GM23338 (cell line): ENCODE measurements at regions not wholly inside any gene's neighbourhood (a gene's known extent, or its start where the extent isn't known, plus 50 kb on each side); places are given as distances from the start of the nearest gene placed in this dataset.

Experiments
- ATAC-seq: fragments of 200-7000 bp; cut with Tn5 transposase; 3 replicates; pipeline ENCODE4 v1.9.1; 2020
- DNase-seq: peaks from one replicate; pipeline ENCODE4 v3.0.0-alpha.2; 2015; ENCODE audit warnings: low spot score
- H2AFZ ChIP-seq: fragments of 200-600 bp; sonication (generic); 2 replicates; pipeline ENCODE4 v1.8.0; 2016; ENCODE audit warnings: antibody characterized with exemption, mild to moderate bottlenecking, moderate library complexity
- H3F3A ChIP-seq: fragments of 200-600 bp; sonication (generic); replicated peaks from 2 replicates; pipeline ENCODE4 v1.8.0; 2017; ENCODE audit warnings: antibody characterized with exemption, mixed run types, low read depth
- H3K27ac ChIP-seq: fragments of 200-600 bp; sonication (generic); 2 replicates; pipeline ENCODE4 v1.6.1; 2016; ENCODE audit warnings: low read depth
- H3K27me3 ChIP-seq: fragments of 200-600 bp; sonication (generic); 2 replicates; pipeline ENCODE4 v1.8.0; 2016; ENCODE audit warnings: mild to moderate bottlenecking, mixed run types, moderate library complexity; ENCODE audit not compliant: insufficient read depth
- H3K36me3 ChIP-seq: fragments of 200-600 bp; sonication (generic); 2 replicates; pipeline ENCODE4 v1.8.0; 2016; ENCODE audit warnings: mild to moderate bottlenecking; ENCODE audit not compliant: insufficient read depth
- H3K4me1 ChIP-seq: fragments of 200-600 bp; sonication (generic); 2 replicates; pipeline ENCODE4 v1.8.0; 2016; ENCODE audit warnings: mild to moderate bottlenecking, moderate library complexity; ENCODE audit not compliant: insufficient read depth
- H3K4me2 ChIP-seq: fragments of 200-600 bp; sonication (generic); 2 replicates; pipeline ENCODE4 v1.7.1; 2017; ENCODE audit warnings: mixed run types
- H3K4me3 ChIP-seq: fragments of 200-600 bp; sonication (generic); 2 replicates; pipeline ENCODE4 v1.6.1; 2016; ENCODE audit warnings: mixed run types
- H3K79me2 ChIP-seq: fragments of 200-600 bp; sonication (generic); replicated peaks from 2 replicates; pipeline ENCODE4 v1.8.0; 2017; ENCODE audit warnings: mild to moderate bottlenecking; ENCODE audit not compliant: insufficient read depth
- H3K9me2 ChIP-seq: fragments of 200-600 bp; sonication (generic); 2 replicates; pipeline ENCODE4 v1.8.0; 2017; ENCODE audit not compliant: insufficient read depth
- H4K20me1 ChIP-seq: fragments of 200-600 bp; sonication (generic); replicated peaks from 2 replicates; pipeline ENCODE4 v1.8.0; 2017; ENCODE audit warnings: mild to moderate bottlenecking; ENCODE audit not compliant: insufficient read depth
- H3K27ac Mint-ChIP-seq: 2 replicates; pipeline ENCODE4 v1.8.0; 2020; ENCODE audit warnings: inconsistent platforms, mild to moderate bottlenecking, moderate library complexity, mixed read lengths
- H3K27me3 Mint-ChIP-seq: 3 replicates; pipeline ENCODE4 v1.8.0; 2022; ENCODE audit warnings: low read depth, mild to moderate bottlenecking, moderate library complexity, mixed read lengths, inconsistent platforms; ENCODE audit not compliant: insufficient read depth, poor library complexity
- H3K36me3 Mint-ChIP-seq: 3 replicates; pipeline ENCODE4 v1.8.0; 2021; ENCODE audit warnings: low read depth, mild to moderate bottlenecking, inconsistent platforms, moderate library complexity, mixed read lengths
- H3K4me1 Mint-ChIP-seq: 3 replicates; pipeline ENCODE4 v1.8.0; 2020; ENCODE audit warnings: mild to moderate bottlenecking, inconsistent platforms, mixed read lengths
- H3K4me3 Mint-ChIP-seq: 3 replicates; pipeline ENCODE4 v1.8.0; 2021; ENCODE audit warnings: moderate library complexity, mild to moderate bottlenecking, inconsistent platforms, mixed read lengths
- H3K9me3 Mint-ChIP-seq: 3 replicates; pipeline ENCODE4 v1.8.0; 2020; ENCODE audit warnings: moderate library complexity, mild to moderate bottlenecking, inconsistent platforms, mixed read lengths
- CREB1 ChIP-seq: fragments of 250-450 bp; sonication (Bioruptor Pico); IDR thresholded peaks from 2 replicates; pipeline ENCODE4 v1.5.0; 2020; ENCODE audit warnings: low read depth, mild to moderate bottlenecking, moderate library complexity
- CTCF ChIP-seq, 2 experiments: fragments of 200-600 bp in 1 of 2; sonication (generic) in 1 of 2; conservative IDR thresholded peaks; 2 replicates each; pipeline versions ENCODE4 v1.5.1 to v1.6.1; 2016 to 2017; ENCODE audit warnings: antibody characterized with exemption in 2 of 2, low read depth in 2 of 2, mild to moderate bottlenecking in 2 of 2, moderate library complexity in 1 of 2
- ETS1 ChIP-seq: IDR thresholded peaks from 2 replicates; pipeline ENCODE4 v1.6.1; 2016; ENCODE audit warnings: antibody characterized with exemption
- EZH2 ChIP-seq: fragments of 200-600 bp; sonication (generic); IDR thresholded peaks from one replicate; pipeline ENCODE4 v1.8.0; 2017; ENCODE audit warnings: antibody characterized with exemption, mild to moderate bottlenecking, low read depth; ENCODE audit not compliant: unreplicated experiment
- EZH2phosphoT487 ChIP-seq: fragments of 200-600 bp; sonication (generic); IDR thresholded peaks from one replicate; pipeline ENCODE4 v1.8.1; 2018; ENCODE audit warnings: antibody characterized with exemption; ENCODE audit not compliant: unreplicated experiment
- JUNB ChIP-seq: IDR thresholded peaks from one replicate; pipeline ENCODE4 v1.6.1; 2016; ENCODE audit warnings: antibody characterized with exemption; ENCODE audit not compliant: unreplicated experiment
- NANOG ChIP-seq: IDR thresholded peaks from 2 replicates; pipeline ENCODE4 v1.6.1; 2016; ENCODE audit warnings: antibody characterized with exemption, borderline replicate concordance
- POLR2AphosphoS5 ChIP-seq: IDR thresholded peaks from 2 replicates; pipeline ENCODE4 v1.6.1; 2016; ENCODE audit warnings: antibody characterized with exemption, low read depth
- STAT1 ChIP-seq: IDR thresholded peaks from one replicate; pipeline ENCODE4 v1.6.1; 2016; ENCODE audit warnings: antibody characterized with exemption; ENCODE audit not compliant: unreplicated experiment
- ZNF114 ChIP-seq: fragments of 250-450 bp; sonication (Bioruptor Pico); IDR thresholded peaks from 2 replicates; pipeline ENCODE4 v1.5.0; 2020; ENCODE audit warnings: mild to moderate bottlenecking, moderate library complexity
- ZNF462 ChIP-seq: fragments of 250-450 bp; sonication (Bioruptor Pico); IDR thresholded peaks from 2 replicates; pipeline ENCODE4 v1.5.0; 2020; ENCODE audit warnings: mild to moderate bottlenecking, moderate library complexity

GRCh38 chr12:94783862-94784261 lies 133.5 kb upstream of the TMCC3 start (continued):
- TF ChIP-seq ZNF114 (CRISPR knock-in tag) = no peak
- TF ChIP-seq POLR2AphosphoS5 = no peak
- TF ChIP-seq CREB1 (CRISPR knock-in tag) = no peak
- TF ChIP-seq JUNB = no peak
- TF ChIP-seq EZH2 = no peak
- no peak for TF ChIP-seq NANOG
- no peak for TF ChIP-seq CTCF (conservative IDR thresholded peaks at IDR 0.05; ENCODE audit: low read depth in 2 of 2)

- Histone ChIP-seq H3K36me3 (no peaks in the 10 kb centered on the region), H2AFZ (no peak overlapping the region), H3K4me2 (no peak overlapping the region), H3F3A (no peaks in the 10 kb centered on the region), H3K4me3 (no peak overlapping the region), H3K79me2 (no peaks in the 10 kb centered on the region), H3K27ac (no peak overlapping the region), H3K9me2 (no peaks in the 10 kb centered on the region), H3K27me3 (no peaks in the 10 kb centered on the region), H3K4me1 (no peaks in the 10 kb centered on the region), H4K20me1 (no peaks in the 10 kb centered on the region)
- Mint-ChIP-seq H3K27me3 (peaks cover 1% of the 10 kb centered on the region), H3K4me3 (no peak overlapping the region), H3K4me1 (peaks cover 6% of the 10 kb centered on the region; the same call in 2 of the 3 replicates), H3K9me3 (no peaks in the 10 kb centered on the region), H3K27ac (no peak overlapping the region), H3K36me3 (no peaks in the 10 kb centered on the region)
- DNase-seq = no peak
- TF ChIP-seq EZH2 = no peak
- no peak for TF ChIP-seq JUNB
- TF ChIP-seq EZH2phosphoT487 = no peak
- no peak for TF ChIP-seq NANOG
- TF ChIP-seq CTCF (conservative IDR thresholded peaks at IDR 0.05; ENCODE audit: low read depth in 2 of 2) = no peak
- TF ChIP-seq STAT1 = no peak
- no peak for TF ChIP-seq ZNF462
- no peak for TF ChIP-seq CREB1 (CRISPR knock-in tag)
- no peak for TF ChIP-seq POLR2AphosphoS5
- TF ChIP-seq ETS1 = no peak
- TF ChIP-seq ZNF114 (CRISPR knock-in tag) = no peak
- ATAC-seq = no peak
Measured at GRCh38 chr12:94783343-94783742, 133.0 kb upstream of the TMCC3 start.
